ENCODE measurements at regions not wholly inside any gene's neighbourhood (a gene's known extent, or its start where the extent isn't known, plus 50 kb on each side); places are given as distances from the start of the nearest gene placed in this dataset.

DNA sequence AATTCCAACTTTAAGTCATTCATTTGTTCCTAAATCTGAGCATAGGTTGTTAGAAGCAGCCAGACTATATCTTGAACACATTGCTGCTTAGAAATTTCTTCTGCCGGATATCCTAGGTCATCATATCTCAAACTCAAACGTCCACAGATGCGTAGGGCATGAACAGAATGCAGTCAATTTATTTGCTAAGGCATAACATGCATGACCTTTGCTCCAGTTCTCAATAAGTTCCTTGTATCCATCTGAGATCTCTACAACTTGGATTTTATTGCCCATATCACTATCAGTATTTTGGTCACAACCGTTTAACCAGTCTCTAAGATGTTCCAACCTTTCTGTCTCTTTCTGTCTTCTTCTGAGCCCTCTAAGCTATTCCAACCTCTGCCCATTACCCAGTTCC lies 210.9 kb upstream of the MANEA start:
- H3K4ac ChIP-seq (ENCODE audit: low read depth, low read length): no peak overlapping the region
- H3K79me2 ChIP-seq (ENCODE audit: insufficient read depth, low read length): no peaks in the 10 kb centered on the region
- H3K4me2 ChIP-seq (ENCODE audit: insufficient read depth, insufficient read length, low read length): no peak overlapping the region
- H2AK5ac ChIP-seq (ENCODE audit: insufficient read length, low read length): no peak overlapping the region
- no CpG with 5 or more reads among the region's 4 CpGs for WGBS (ENCODE audit: extremely low coverage, insufficient read length, low lambda C conversion rate)
- H3T11ph ChIP-seq (ENCODE audit: low read length): no peak overlapping the region
- H3K79me1 ChIP-seq (ENCODE audit: insufficient read depth, low read depth, low read length, poor library complexity, severe bottlenecking): no peaks in the 10 kb centered on the region
- H4K91ac ChIP-seq (ENCODE audit: insufficient read length, low read depth, low read length): no peak overlapping the region
- no peaks in the 10 kb centered on the region for H4K20me1 ChIP-seq (ENCODE audit: control insufficient read depth, insufficient read depth, insufficient read length)
- no peak overlapping the region for H3K14ac ChIP-seq (ENCODE audit: insufficient read depth, low read length)
- H2BK20ac ChIP-seq (ENCODE audit: low read depth, low read length, poor library complexity, severe bottlenecking): no peak overlapping the region
- H2BK5ac ChIP-seq (ENCODE audit: insufficient read length, low read length): no peak overlapping the region
- H3K56ac ChIP-seq (ENCODE audit: insufficient read length, low read depth, low read length): no peak overlapping the region
- H3K4me3 Mint-ChIP-seq: no peak overlapping the region
- H3K23me2 ChIP-seq (ENCODE audit: insufficient read length, low read depth, low read length, poor library complexity, severe bottlenecking): no peaks in the 10 kb centered on the region
- no peak overlapping the region for H3K9ac ChIP-seq (ENCODE audit: extremely low read depth, insufficient read length, low read length)
- H3K27ac ChIP-seq (ENCODE audit: insufficient read length, low read depth, low read length): no peak overlapping the region
- no peak overlapping the region for H3K23ac ChIP-seq (ENCODE audit: insufficient read length, low read depth, low read length)
- no peaks in the 10 kb centered on the region for H3K9me3 Mint-ChIP-seq
- H4K8ac ChIP-seq (replicated peaks; ENCODE audit: insufficient read length, low read depth, low read length): no peak overlapping the region
- H2BK15ac ChIP-seq (ENCODE audit: low read depth, low read length): no peak overlapping the region
- H2AFZ ChIP-seq (ENCODE audit: low read length): no peak overlapping the region
- no peak overlapping the region for H2BK12ac ChIP-seq (ENCODE audit: insufficient read length, low read depth, low read length)
- H3K18ac ChIP-seq (ENCODE audit: insufficient read length, low read depth, low read length): no peak overlapping the region
- no peak overlapping the region for H4K5ac ChIP-seq (ENCODE audit: insufficient read length, low read depth, low read length)
- no peak overlapping the region for H3K27ac Mint-ChIP-seq
- DNase-seq: no peak
- H3K4me1 ChIP-seq (ENCODE audit: insufficient read depth, low read length): peaks cover 9% of the 10 kb centered on the region; the same call in 1 of the 2 replicates
- peaks cover 22 to 24% of the 10 kb centered on the region in 2 experiments for H3K4me1 Mint-ChIP-seq
- no peaks in the 10 kb centered on the region for H3K27me3 ChIP-seq (ENCODE audit: insufficient read depth, low read length)
- no peaks in the 10 kb centered on the region for H3K27me3 Mint-ChIP-seq (ENCODE audit: low read depth)
- H3K36me3 Mint-ChIP-seq (ENCODE audit: insufficient read depth in 1 of 3, low read depth in 3 of 3): no peaks in the 10 kb centered on the region
- TF ChIP-seq CTCF (conservative IDR thresholded peaks at IDR 0.05): no peak
- no peaks in the 10 kb centered on the region for H3K9me3 ChIP-seq (ENCODE audit: control insufficient read depth, low read depth, low read length)
- H2BK120ac ChIP-seq (ENCODE audit: low read depth, low read length, poor library complexity, severe bottlenecking): no peak overlapping the region

Measured in H9 (cell line).